ENCODE measurements at regions not wholly inside any gene's neighbourhood (a gene's known extent, or its start where the extent isn't known, plus 50 kb on each side); places are given as distances from the start of the nearest gene placed in this dataset.

DNA sequence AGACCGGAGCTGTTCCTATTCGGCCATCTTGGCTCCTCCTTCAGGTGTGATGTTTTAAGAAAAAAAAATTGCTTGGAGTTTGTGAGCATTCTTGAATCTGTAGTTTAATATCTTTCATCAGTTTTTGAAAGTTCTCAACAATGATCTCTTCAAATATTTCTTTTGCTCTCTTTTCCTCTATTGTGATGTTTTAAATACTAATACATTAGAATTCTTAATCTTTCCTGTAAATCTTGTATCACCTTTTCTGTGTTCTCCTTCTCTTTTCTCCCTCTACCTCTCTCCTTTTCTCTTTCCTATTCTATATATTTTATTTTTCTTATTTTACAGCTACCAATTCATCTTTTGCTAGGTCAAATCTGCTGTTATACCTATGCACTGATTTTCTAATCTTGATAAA lies 212.3 kb downstream of the RPS12 start:
- TF ChIP-seq, protein P1, sequence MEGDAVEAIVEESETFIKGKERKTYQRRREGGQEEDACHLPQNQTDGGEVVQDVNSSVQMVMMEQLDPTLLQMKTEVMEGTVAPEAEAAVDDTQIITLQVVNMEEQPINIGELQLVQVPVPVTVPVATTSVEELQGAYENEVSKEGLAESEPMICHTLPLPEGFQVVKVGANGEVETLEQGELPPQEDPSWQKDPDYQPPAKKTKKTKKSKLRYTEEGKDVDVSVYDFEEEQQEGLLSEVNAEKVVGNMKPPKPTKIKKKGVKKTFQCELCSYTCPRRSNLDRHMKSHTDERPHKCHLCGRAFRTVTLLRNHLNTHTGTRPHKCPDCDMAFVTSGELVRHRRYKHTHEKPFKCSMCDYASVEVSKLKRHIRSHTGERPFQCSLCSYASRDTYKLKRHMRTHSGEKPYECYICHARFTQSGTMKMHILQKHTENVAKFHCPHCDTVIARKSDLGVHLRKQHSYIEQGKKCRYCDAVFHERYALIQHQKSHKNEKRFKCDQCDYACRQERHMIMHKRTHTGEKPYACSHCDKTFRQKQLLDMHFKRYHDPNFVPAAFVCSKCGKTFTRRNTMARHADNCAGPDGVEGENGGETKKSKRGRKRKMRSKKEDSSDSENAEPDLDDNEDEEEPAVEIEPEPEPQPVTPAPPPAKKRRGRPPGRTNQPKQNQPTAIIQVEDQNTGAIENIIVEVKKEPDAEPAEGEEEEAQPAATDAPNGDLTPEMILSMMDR (IDR thresholded peaks at IDR 0.05) = no peak
- no peak for TF ChIP-seq EP300 (IDR thresholded peaks at IDR 0.05)
- no peak for TF ChIP-seq POLR2A (IDR thresholded peaks at IDR 0.05)
